Right lobe of liver (tissue), 4 donors: ENCODE measurements at regions not wholly inside any gene's neighbourhood (a gene's known extent, or its start where the extent isn't known, plus 50 kb on each side); places are given as distances from the start of the nearest gene placed in this dataset.

Experiments used
- CTCF ChIP-seq, 4 donors: fragments of 200-600 bp in 3 of 4; fragments of 450-650 bp in 1 of 4; IDR thresholded peaks; one replicate each; pipeline versions ENCODE4 v1.5.1 to v1.8.0; 2016 to 2022; ENCODE audit warnings: antibody characterized with exemption in 4 of 4, mild to moderate bottlenecking in 2 of 4
- POLR2A ChIP-seq: fragments of 450-650 bp; IDR thresholded peaks from one replicate; pipeline ENCODE4 v1.6.1; 2017; ENCODE audit warnings: antibody characterized with exemption, mild to moderate bottlenecking
- donor health status: DM: no; HTN: no; CAD: no.
- donor health status: DM: no; HTN: no; CAD: no.
- donor health status: DM: no; HTN: yes; CAD: no.

- TF ChIP-seq CTCF (IDR thresholded peaks at IDR 0.05): no peak
- TF ChIP-seq POLR2A: no peak
These were observed 176.4 kb downstream of the SIM1 start for GRCh38 chr6:100288311-100288710.
